ENCODE measurements at regions not wholly inside any gene's neighbourhood (a gene's known extent, or its start where the extent isn't known, plus 50 kb on each side); places are given as distances from the start of the nearest gene placed in this dataset.
"Not testable (repeated sequence)": the region's sequence is repeated elsewhere in the genome, so short reads cannot be mapped to it uniquely, and the experiment has no call there.

DNA sequence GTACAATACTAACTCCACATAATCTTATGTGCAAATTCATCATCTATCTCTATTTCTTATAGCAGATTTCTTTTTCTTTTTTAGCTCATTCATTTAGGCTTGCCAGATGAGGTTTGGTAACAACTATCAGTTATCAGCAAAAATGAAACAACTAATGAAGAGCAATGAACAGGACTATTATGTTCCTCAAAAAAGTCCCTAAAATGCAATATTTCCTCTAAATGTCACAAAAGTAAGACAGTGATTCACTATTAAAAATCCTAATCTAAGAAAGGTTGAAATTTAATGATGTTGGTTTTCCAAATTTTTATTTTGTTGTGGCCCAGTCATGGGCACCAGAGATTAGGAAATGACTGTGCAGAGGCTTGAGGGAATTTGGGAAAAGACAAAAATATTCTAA lies 135.3 kb downstream of the PPIAL4G start:
- DNase-seq (no peak), ATAC-seq (no peak)
- H3K4me3 ChIP-seq, result no peak overlapping the region
- no peaks in the 10 kb centered on the region for H3K36me3 ChIP-seq (ENCODE audit: low read depth)
- TF ChIP-seq CTCF (IDR thresholded peaks at IDR 0.05), result no peak
- intact Hi-C loops (cut with DNase I, micrococcal nuclease), result no loop called here
- no peaks in the 10 kb centered on the region for H3K9me3 ChIP-seq
- H3K4me1 ChIP-seq (ENCODE audit: low read depth), result no peaks in the 10 kb centered on the region

- H3K4me1 ChIP-seq (ENCODE audit: low read depth); intact Hi-C loops (cut with DNase I, micrococcal nuclease); H3K36me3 ChIP-seq (ENCODE audit: low read depth); H3K4me3 ChIP-seq; H3K9me3 ChIP-seq: not testable (repeated sequence)
- ATAC-seq (peak; percentile 90), DNase-seq (peak in 1 of 3 donors; percentile 57)
- TF ChIP-seq CTCF (IDR thresholded peaks at IDR 0.05), result peak; percentile 37
Measured at GRCh38 chr1:148345659-148346151, 137.4 kb downstream of the PPIAL4G start.

DNA sequence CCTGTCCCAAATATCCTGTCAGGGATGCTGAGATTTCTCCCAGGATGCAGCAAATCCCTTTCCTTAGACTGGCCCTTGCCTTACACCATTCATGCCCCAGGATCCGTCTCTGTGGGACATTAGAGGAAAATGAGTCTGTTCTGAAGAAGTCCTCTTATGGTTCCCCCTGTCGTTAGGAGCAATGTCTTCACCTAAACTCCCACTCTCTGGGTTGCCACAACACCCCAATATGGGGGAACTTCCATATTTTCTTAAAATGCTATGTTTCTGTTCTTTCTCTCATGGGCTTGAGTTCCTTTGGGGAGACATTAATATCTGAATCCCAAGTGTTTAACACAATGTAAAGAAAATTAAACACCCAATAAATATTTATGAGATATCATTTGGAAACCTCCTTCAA lies 138.5 kb downstream of the PPIAL4G start:
- H3K4me3 ChIP-seq; H3K4me1 ChIP-seq (ENCODE audit: low read depth); DNase-seq; H3K36me3 ChIP-seq (ENCODE audit: low read depth); ATAC-seq; intact Hi-C loops (cut with DNase I, micrococcal nuclease); H3K9me3 ChIP-seq: not testable (repeated sequence)

- H3K4me3 ChIP-seq; H3K36me3 ChIP-seq (ENCODE audit: low read depth); ATAC-seq; H3K9me3 ChIP-seq; DNase-seq; H3K4me1 ChIP-seq (ENCODE audit: low read depth); intact Hi-C loops (cut with DNase I, micrococcal nuclease): not testable (repeated sequence)
Measured at GRCh38 chr1:148341729-148342128, 141.4 kb downstream of the PPIAL4G start.

DNA sequence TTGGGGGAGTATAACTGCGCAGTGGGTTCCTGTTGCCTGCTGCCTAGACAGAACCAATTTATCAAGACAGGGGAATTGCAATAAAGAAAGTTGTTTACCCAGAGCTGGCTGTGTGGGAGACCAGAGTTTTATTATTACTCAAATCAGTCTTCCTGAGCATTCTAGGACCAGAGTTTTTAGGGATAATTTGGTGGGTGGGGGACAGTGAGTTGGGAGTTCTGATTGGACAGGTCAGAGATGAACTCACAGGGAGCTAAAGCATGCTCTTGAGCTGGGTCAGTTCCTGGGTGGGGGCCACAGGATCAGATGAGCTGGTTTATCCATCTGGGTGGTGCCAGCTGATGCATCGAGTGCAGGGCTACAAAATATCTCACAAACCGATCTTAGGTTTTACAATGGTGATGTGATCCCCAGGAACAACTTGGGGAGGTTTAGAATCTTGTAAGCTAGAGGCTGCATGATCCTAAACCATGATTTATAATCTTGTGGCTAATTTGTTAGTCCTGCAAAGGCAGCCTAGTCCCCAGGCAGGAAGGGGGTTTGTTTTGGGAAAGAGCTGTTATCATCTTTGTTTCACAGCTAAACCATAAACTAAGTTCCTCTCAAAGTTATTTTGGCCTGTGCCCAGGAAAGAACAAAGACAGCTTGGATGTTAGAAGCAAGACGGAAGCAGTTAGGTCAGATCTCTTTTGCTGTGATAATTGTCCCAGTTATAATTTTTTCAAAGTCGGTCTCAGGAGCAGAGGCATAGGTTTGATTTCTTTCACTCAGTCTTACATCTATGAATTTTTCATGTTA lies 146.8 kb downstream of the PPIAL4G start:
- peak in 1 of 3 donors; percentile 34 for DNase-seq

GRCh38 chr1:148334339-148335130 lies 148.6 kb downstream of the PPIAL4G start:
- peak; percentile 94 for ATAC-seq
- TF ChIP-seq CTCF (IDR thresholded peaks at IDR 0.05), result no peak
- intact Hi-C loops (cut with DNase I, micrococcal nuclease), result no loop called here

More for the DNA sequence above, 146.8 kb downstream of the PPIAL4G start:
- intact Hi-C loops (cut with DNase I, micrococcal nuclease); H3K4me3 ChIP-seq; H3K36me3 ChIP-seq (ENCODE audit: low read depth); H3K4me1 ChIP-seq (ENCODE audit: low read depth); H3K9me3 ChIP-seq; ATAC-seq: not testable (repeated sequence)

GRCh38 chr1:148333875-148334338 lies 149.2 kb downstream of the PPIAL4G start:
- intact Hi-C loops (cut with DNase I, micrococcal nuclease), result no loop called here
- DNase-seq, result peak in 2 of 3 donors; percentile 37 to 50

More at GRCh38 chr1:148334339-148335130, 148.6 kb downstream of the PPIAL4G start:
- no peak overlapping the region for H3K4me3 ChIP-seq
- DNase-seq, result peak; percentile 90 to 95 (median 93)
- H3K9me3 ChIP-seq, result no peaks in the 10 kb centered on the region
- H3K36me3 ChIP-seq (ENCODE audit: low read depth), result no peaks in the 10 kb centered on the region
- peaks cover 7% of the 10 kb centered on the region for H3K4me1 ChIP-seq (ENCODE audit: low read depth)

More at GRCh38 chr1:148333875-148334338, 149.2 kb downstream of the PPIAL4G start:
- TF ChIP-seq CTCF (IDR thresholded peaks at IDR 0.05), result no peak
- no peak overlapping the region for H3K4me3 ChIP-seq
- H3K36me3 ChIP-seq (ENCODE audit: low read depth), result no peaks in the 10 kb centered on the region
- H3K9me3 ChIP-seq, result no peaks in the 10 kb centered on the region
- peaks cover 7% of the 10 kb centered on the region for H3K4me1 ChIP-seq (ENCODE audit: low read depth)
- ATAC-seq, result peak; percentile 2
